PFSK-1 (cell line): ENCODE measurements at regions not wholly inside any gene's neighbourhood (a gene's known extent, or its start where the extent isn't known, plus 50 kb on each side); places are given as distances from the start of the nearest gene placed in this dataset.

ENCODE experiments used
- FOXP2 ChIP-seq: optimal IDR thresholded peaks from 2 replicates; pipeline ENCODE3; 2011; ENCODE audit warnings: borderline replicate concordance, control low read depth, inconsistent platforms; ENCODE audit not compliant: insufficient read depth; ENCODE audit errors: extremely low read length, extremely low read depth
- POLR2AphosphoS5 ChIP-seq: IDR thresholded peaks from 2 replicates; pipeline ENCODE4 v1.6.1; 2012; ENCODE audit warnings: low read depth, mild to moderate bottlenecking, control low read depth, low read length, moderate library complexity
- REST ChIP-seq, 2 experiments: IDR thresholded peaks; 2 replicates each; pipeline versions ENCODE4 v1.6.1 to v1.8.0; 2011 to 2012; ENCODE audit warnings: low read depth in 2 of 2, low read length in 2 of 2, control low read depth in 1 of 2, inconsistent platforms in 1 of 2, mild to moderate bottlenecking in 1 of 2, moderate library complexity in 1 of 2; ENCODE audit not compliant: insufficient read depth in 1 of 2
- TAF1 ChIP-seq: IDR thresholded peaks from 2 replicates; pipeline ENCODE4 v1.6.1; 2012; ENCODE audit warnings: low read length, control low read depth, borderline replicate concordance; ENCODE audit not compliant: insufficient read depth

- TF ChIP-seq POLR2AphosphoS5: no peak
- TF ChIP-seq TAF1: no peak
- TF ChIP-seq REST (IDR thresholded peaks at IDR 0.05; ENCODE audit: insufficient read depth in 1 of 2, low read depth in 2 of 2, low read length in 2 of 2): no peak
- no peak for TF ChIP-seq FOXP2
Observed at GRCh38 chr5:73292816-73293459, 119.9 kb downstream of the TMEM174 start.
